Stimulated activated CD4-positive, alpha-beta T cell treated with anti-CD3 and anti-CD28 coated beads, Interleukin-2, amount 100 ng/mL, for 24 hours (primary cell): ENCODE measurements at regions not wholly inside any gene's neighbourhood (a gene's known extent, or its start where the extent isn't known, plus 50 kb on each side); places are given as distances from the start of the nearest gene placed in this dataset.
A peak's percentile ranks its signal among the peaks of the same experiment; 100 is the strongest.

Experiments used
- DNase-seq, 2 donors: peaks; one replicate each; pipeline ENCODE4 v3.0.0-alpha.2; 2020

DNA sequence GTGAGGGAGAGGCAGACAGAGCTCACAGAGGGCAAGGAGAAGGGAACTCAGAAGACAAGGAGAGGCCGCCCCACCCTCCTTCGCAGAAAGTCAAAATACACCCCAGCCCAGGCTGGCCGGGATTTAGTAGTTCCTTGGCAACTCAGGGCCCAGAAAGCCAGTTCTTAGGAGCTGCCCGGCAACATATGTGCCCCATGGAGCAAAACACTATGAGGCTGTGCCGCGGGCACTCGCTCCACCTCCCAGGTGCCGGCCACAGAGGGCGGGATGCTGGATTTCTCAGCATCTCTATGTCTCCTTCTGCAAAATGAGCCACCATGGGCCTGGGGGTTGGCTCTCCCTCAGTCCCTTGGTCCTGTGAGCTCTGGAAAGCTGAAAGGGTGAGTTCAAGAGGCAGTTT lies 93.8 kb upstream of the CACNA1A start:
- DNase-seq: no peak

DNA sequence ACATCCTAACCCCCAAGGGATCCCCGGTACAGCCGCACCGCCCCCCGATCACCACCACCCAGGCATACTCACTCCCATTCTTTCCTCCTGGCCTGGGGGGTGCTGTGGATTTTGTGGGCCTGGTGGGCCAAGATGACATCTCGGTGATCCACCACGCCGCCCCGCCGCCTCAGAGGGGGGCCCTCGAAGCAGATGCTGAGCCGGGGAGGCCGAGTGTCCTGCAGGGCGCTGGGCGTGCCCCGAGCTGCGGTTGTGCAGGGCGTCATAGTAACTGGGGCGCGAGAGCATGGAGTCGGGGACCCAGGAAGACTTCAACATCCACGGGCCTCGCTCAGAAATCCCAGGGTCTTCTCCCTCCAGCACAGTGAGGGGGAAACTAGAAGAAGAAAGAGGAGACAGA lies 93.4 kb upstream of the CACNA1A start:
- no peak for DNase-seq

DNA sequence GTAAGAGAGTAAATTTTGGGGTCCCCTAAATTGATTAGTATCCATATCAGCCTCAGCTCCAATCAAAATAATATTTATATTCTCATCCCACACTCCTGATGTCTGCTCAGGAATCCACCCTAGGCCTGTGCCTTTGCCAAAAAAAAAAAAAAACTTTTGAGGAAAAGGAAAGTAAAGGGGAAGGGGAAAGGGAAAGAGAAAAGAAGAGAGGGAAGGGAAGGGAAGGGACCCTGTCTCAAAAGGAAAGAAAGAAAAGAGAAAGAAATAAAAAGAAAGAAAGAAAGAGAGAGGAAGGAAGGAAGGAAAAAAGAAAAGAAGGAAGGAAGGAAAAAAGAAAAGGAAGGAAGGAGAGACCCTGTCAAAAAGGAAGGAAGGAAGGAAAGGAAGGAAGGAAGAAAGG lies 91.8 kb upstream of the CACNA1A start:
- DNase-seq: no peak

DNA sequence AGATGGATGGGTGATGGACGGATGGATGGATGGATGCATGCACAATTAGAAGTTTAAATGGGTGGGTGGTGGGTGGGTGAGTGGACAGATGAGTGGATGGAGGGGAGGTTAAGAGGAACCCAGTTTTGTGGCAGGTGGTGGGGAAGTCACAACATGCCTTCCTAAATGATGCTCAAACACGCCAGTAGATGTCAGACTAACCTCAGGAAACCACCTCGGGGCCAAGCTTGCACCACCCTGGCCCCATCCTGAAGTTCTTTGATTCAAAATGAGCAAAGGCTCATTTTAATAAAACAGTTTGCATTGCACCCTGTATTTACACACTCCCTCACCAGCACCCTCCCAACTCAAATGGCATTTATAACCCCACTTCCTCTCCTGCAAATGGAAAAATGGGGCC lies 91.4 kb upstream of the CACNA1A start:
- DNase-seq: peak; percentile 47 to 58

DNA sequence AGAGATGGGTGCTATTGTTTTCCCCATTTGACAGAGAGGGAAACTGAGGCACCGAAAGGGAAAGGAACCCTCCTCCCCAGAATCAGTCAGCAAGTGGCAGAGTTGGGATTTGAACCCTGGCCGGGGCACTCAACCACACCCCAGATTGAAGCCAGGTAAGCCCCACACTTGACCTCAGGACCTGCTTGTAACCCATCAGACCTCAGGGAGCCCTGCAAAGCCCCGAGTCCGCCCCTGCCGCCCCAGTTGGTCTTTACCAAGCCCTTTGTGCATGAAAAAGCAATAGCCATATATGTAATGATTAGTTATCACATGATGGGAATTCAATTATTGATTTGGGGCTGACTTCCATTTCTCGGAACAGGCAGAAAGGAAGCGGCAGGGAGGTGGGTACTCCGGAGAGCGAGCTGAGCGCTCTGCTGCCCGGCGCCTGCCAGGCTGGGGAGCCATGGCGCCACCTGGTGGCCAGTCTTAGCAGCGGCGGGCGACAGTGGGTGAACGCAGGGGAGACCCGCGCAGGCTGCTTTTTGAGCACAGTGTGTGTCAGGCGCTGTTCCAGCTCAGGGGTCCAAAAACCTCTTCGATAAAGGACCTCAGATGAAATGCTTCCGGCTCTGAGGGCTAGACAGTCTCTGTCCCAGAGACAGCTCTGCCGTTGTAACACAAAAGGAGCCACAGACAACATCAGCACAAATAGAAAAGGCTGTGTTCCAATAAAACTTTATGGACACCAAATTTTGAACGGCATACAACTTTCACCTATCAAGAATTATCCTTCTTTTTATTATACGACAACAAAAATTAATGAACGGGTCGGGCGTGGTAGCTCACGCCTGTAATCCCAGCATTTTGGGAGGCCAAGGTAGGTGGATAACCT lies 82.9 kb upstream of the CACNA1A start:
- DNase-seq: peak; percentile 88

DNA sequence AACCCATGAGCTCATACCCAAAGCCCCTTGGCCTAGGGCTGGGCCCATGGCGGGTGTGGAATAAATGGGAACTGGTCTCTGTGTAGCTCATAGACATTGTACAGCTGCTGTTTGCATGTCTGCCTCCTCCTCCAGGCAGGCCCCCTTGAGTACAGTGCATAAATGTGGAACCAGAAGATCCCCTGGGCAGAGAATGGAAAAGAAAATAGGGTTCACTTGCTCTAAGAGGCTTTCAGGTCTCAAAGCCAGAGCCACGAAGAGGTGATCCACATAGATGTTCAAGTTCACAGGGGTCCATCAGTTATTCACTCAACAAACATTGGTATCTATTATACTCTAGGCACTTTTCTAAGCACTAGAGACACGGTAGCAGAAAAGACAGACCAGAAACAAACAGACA lies 79.2 kb upstream of the CACNA1A start:
- no peak for DNase-seq

DNA sequence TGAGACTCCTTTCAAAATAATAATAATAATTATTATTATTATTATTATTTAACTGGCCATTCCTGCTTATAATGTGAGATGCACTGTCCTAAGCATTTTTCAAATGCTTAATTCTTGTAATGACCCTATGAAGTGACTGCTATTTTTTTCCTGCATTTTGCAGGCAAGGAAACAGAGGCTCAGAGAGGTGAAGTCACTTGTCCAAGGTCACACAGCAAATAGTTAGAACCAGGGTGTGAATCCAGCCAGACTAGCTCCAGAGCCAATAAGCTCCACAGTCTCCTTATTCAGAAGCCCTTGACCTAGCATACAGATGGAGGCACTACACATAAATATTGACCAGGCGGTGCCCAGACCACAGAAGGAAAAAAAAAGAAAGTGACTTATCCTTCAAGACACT lies 77.5 kb upstream of the CACNA1A start:
- no peak for DNase-seq

DNA sequence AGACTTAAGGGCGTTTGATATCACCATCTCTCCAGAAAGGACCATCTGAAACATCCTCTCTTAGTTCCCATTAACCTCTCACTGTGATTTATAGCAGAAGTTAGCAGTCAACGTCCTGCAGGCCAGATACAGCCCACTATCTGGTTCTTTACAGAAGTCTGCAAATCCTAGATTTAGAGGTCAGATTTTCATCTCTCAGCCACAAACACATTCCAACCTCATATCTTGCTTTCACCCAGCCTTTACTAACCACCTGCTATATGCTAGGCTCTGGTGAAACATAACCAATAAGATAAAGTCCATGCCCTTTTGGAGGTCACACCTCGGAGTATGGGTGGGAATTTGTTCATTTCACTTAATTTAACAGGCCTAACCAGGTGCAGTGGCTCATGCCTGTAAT lies 76.8 kb upstream of the CACNA1A start:
- DNase-seq: no peak

DNA sequence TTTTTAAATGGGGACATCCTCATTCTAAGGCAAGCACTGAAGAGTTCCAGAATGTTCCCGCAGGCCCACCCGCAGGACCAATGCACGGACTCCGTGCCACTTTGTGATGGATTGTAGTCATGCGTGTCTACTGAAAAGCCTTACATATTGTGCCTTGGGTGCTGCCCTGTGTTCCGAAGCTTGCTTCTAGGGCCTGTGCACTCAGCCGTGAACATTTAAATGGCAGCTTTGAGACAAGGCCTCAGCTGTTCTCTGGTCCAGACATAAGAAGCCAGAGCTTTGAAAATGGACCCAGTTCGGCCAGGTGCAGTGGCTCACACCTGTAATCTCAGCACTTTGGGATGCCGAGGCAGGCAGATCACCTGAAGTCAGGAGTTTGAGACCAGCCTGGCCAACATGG lies 75.3 kb upstream of the CACNA1A start:
- DNase-seq: no peak

DNA sequence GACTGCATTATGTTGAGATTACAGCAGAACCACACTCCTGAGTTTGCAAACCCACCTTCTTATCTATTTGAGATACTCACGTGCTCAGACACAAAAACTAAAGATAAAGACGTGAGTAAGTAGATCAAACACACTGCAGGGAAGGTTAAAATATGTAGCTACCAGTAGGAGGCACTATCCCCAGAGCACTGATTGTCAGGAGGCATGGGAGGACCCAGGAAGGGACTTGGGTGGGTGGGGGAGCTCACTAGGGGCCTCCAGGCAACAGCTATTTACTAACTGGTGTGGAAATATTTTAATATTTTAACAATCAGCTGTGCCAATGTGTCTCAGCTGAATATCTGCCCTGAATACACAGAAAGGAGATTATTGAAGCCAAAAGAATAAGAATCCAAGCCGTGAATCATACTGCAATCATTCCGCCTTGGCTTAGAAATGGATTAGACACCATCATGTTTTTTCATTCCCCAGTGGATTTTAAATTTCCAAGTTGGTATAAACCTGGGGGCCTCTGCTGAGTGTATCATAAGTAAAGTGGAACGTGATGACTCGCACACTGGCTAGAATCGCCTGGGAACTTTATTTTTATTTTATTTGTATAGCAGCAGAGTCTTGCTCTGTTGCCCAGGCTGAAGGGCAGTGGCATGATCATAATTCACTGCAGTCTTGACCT lies 73.2 kb upstream of the CACNA1A start:
- DNase-seq: no peak

DNA sequence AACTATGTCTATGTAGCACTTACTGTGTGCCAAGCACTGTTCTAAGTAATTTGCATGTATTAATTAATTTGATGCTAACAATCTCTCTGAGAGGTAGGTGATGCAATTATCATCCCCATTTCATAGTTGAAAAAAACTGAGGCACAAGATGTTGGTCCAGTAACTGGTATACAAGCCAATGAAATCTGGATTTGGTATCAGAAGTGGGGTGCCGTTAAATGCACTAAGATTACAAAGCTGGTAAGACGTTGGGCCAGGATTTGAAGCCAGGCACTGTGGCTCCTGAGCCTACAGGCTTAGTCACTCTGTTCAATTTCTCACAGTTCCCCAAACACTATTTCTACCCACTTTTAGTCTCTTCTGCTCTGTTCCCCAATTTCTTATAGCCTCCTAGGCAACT lies 70.4 kb upstream of the CACNA1A start:
- DNase-seq: no peak

DNA sequence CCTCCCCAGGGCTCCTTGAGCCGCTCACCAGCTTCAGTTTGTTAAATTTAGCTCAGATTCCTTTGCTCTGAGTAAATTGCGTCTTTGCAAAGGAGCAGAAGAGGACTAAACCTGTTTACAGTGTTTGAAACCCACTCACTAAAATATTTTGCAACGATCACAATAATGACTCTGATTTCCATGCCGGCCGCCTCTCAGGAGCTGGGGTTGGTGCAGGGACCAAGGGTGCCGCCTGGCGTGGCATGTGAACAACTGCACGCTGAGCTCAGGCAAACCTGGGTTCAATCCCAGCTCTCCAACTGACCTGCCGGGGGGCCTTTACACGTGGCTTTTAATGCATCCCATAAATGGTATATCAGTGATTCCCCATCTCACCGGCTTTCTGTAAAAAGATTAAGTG lies 68.7 kb upstream of the CACNA1A start:
- peak in 1 of 2 donors; percentile 4 for DNase-seq

DNA sequence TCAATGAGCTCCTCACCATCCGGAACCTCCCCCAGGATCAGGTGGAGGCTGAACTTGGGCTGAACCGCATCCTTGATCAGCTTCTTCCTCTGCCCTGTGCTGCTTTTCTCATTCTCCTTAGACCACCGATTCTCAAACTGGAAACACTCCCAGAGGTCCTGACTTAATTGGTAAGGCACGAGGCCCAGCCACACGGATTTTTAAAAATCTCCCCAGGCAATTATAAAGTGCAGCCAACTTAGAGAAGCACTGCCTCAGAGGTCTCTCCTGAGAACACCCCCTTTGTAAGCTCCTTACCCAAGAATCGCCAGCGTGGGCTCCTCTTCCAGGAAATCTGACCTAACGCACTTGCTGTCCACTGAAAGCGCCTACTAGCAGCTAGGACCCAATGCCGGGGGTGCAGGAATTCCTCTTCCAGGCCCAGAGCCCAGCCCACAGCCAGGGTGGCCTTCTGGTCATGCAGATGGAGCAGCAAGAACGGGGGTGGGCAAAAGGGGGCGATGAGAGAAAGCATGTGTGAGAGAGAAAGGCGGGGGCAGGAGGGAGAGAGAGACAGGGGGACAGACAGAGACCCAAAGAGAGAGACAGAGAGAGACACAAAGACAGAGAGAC lies 66.9 kb upstream of the CACNA1A start:
- no peak for DNase-seq

DNA sequence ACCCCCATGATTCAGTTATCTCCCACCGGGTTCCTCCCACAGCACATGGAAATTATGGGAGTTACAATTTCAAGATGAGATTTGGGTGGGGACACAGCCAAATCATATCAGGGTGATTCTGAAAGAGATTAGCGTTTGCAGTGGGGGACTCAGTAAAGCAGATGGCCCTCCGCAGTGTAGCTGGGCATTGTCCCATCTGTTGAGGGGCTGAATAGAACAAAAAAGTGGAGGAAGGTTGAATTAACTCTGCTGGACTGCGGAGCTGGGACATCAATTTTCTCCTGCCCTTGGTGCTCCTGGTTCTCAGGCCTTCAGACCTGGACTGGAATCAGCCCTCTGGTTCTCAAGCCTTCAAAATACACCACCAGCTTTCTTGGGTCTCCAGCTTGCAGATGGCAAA lies 55.2 kb upstream of the CACNA1A start:
- DNase-seq: no peak

DNA sequence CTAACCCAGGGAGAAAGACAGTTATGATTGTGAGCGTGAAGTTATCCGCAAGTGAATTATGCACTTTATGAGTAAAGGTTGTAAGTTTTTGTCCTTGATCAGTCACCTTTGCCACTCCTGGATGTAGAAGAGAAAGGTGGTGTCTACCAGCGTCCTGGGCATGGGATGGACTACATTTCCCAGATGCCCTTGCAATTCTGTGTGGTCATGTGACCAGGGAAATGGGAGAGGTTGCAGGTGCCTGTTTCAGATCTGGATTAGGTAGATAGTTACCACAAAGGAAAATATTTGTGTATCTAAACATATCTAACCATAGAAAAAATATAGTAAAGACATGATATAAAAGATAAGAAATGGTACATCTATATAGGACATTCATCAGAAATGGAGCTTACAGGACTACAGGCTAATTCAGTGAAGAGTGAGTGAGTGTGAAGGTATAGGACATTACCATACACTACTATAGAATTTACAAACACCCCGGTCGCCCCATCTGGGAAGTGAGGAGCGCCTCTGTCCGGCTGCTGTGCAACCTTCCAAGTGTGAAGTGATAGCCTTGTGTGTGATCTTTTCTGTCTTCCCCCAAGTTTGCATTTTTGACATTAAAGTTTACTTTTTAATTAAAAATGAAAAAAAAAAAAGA lies 51.6 kb upstream of the CACNA1A start:
- no peak for DNase-seq

DNA sequence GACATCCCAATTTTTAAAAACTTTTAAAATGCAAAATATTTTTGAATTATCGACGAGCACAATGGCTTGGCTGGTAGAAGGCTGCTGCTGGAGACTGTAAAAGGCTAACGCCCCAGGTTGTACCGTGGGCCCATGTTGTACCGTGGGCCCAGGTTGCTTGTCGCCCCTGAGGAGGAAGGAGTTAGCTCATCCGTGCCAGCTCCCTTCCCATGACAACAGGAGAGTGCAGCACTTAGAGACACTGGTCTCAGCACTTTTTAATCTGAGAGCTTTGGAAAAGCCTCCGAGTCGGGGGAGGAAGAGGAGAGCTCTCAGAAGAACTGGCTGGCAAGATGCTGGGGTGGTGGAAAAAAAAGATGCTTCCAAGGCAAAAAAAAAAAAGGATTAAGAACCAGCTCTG lies 50.3 kb upstream of the CACNA1A start:
- DNase-seq: no peak
